Nucleus accumbens (tissue), 56 donors: ENCODE measurements at regions not wholly inside any gene's neighbourhood (a gene's known extent, or its start where the extent isn't known, plus 50 kb on each side); places are given as distances from the start of the nearest gene placed in this dataset.
"Not testable (repeated sequence)": the region's sequence is repeated elsewhere in the genome, so short reads cannot be mapped to it uniquely, and the experiment has no call there.

Source experiments
- DNase-seq, 56 donors: peaks; one replicate each; lab custom pipeline; 2025; lab: John Stamatoyannopoulos, UW

- DNase-seq = no peak
Measured at GRCh38 chr3:43818229-43818628, 127.5 kb downstream of the ABHD5 start.

DNA sequence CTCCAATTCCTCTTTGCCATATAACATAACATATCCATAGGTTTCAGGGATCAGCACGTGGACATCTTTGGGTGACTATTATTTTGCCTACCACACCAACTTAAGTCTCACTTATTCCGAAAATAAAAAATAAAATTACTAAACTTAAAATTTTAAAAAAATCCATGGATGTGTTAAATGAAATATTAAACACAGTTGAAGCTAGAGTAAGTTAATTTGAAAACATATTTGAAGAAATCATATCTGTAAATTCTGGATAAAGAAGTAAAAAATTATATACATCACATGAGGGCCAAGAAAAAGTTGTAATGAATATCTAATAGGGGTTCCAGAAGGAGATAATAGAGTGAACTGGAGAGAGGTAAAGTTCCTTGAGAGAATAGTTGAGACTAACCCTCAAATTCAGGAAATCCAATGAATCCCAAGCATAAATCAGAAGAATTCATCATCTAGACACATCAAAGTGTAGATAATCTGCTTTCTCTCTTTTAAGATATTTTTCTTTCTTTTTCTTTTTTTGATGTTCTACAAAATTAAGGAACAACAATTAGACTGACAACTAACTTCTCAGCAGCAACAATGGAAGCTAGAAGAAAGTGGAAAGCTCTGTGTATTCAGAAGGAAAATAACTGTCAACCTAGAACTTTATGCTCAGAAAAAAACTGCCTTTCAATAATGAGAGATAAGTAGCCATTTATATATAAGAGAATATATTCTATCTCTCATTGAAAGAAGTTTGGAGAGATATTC, 147.4 kb downstream of the ABHD5 start:
- DNase-seq = no peak

DNA sequence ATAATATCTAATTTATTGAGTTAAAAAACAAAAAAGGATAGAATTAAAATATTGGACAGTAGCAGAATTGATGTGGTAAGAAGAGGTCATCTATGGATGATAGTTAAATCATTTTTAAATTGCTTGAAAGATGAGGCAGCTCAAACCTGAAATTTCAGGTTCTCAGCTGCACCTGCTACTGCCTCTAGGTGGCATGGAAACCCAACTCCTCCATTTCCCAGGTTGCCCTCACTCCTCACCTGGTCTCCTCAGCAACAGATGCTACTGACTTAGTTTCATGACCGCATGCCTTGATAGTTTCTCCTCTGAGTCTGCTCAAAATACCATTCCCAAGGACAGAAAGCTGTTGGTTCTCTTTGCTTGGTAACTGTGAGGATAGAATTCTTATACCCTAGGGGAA, 148.1 kb downstream of the ABHD5 start:
- no peak for DNase-seq

GRCh38 chr3:43843386-43843785, 152.6 kb downstream of the ABHD5 start:
- no peak for DNase-seq

- DNase-seq = no peak
Measured at GRCh38 chr3:43844757-43845156, 154.0 kb downstream of the ABHD5 start.

GRCh38 chr3:43845553-43845952, 154.8 kb downstream of the ABHD5 start:
- DNase-seq = not testable (repeated sequence)

DNA sequence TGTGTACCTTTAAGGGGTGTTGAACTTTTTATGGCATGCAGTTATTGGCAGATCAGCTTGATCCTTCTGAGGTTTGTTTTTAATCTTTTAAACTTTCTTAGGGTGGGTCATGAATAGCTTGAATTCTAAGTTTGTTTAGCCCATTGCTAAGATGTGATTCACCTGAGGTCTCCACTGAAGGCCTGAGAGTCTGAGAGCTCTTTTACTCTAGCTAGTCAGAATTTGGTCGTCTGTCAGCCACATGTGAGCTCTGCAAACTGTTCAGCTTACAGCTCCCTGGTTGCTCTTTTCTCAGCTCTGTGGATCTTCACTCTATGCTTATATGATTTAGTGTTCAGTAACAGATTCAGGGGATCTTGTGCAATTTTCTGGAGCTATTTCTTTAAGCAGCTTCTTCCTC, 161.3 kb downstream of the ABHD5 start:
- no peak for DNase-seq

GRCh38 chr3:43854283-43854682, 163.5 kb downstream of the ABHD5 start:
- no peak for DNase-seq

GRCh38 chr3:43854916-43855315, 164.2 kb downstream of the ABHD5 start:
- DNase-seq = no peak

DNA sequence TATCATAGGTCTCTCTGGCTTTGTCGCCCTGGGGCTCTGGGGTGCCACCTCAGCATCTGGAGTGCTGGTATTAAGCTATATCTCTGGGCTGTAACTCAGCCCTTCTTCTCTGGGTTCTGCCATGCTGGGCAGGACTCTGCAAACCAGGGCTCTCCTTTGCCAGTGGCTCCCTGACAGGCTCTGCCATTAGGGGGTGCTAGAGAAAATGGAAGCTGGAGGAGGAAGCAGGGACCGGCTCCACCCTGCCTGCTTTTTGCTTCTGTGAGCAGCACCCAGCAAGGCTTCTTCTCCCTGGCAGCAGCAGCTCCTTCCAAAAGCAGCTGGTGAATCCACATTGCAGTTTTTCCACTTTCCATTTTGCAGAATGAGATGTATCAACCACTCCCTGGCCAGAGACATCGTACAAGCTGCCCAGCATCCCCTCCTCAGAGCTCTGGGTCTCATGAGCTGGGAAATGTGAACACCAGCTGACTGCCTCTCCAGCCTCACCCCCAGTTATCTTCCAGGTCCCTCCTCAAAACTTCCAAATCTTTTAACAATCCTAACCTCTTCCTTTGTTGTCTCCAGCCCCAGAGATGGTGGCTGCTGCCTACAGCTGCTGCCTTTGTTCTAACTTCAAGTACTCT, 165.0 kb downstream of the ABHD5 start:
- peak in 41 of 56 donors; percentile 1 to 70 (median 28) for DNase-seq

GRCh38 chr3:43856351-43856750, 165.6 kb downstream of the ABHD5 start:
- DNase-seq = no peak

DNA sequence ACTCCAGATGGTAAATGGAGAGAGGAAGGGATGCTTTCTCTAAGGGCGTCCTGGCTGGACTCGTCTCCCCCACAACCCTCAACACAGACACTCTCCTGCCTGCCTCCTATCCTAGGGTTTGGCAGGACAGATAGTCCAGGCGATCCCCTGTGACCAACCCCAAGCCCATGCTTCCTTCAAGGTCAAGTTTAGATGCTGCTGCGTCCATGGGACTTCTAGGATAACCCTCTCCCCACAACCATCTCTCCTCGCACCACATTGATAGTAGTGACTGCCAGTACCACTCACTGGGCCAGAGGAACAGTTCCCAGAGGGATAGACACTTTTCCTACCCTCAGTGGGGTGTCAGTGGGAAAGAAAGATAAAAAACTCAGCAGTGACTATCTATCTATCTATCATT, 166.0 kb downstream of the ABHD5 start:
- DNase-seq = no peak

GRCh38 chr3:43857361-43858293, 166.9 kb downstream of the ABHD5 start:
- DNase-seq = no peak

DNA sequence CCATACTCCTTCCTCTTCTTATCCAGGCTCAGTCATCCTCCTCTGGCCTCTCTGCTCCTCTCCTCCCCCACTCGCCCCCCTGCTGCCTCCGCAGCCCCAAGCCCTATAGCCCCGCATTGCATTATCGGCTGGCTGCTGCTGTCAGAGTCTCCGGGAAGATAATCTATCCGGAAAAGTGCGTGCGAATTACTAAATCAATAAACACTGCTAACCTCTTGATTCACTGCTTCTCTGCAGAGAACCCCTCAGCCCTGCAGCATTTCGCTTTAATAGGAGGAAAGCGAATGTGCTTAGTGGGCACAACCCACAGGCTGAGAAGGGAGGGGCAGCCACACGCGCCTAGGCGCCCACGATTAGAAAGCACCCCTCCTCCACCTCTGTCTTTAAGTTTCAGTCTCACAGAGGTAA, 167.6 kb downstream of the ABHD5 start:
- no peak for DNase-seq

GRCh38 chr3:43859766-43860165, 169.0 kb downstream of the ABHD5 start:
- no peak for DNase-seq

- DNase-seq = no peak
Measured at GRCh38 chr3:43861635-43862034, 170.9 kb downstream of the ABHD5 start.

DNA sequence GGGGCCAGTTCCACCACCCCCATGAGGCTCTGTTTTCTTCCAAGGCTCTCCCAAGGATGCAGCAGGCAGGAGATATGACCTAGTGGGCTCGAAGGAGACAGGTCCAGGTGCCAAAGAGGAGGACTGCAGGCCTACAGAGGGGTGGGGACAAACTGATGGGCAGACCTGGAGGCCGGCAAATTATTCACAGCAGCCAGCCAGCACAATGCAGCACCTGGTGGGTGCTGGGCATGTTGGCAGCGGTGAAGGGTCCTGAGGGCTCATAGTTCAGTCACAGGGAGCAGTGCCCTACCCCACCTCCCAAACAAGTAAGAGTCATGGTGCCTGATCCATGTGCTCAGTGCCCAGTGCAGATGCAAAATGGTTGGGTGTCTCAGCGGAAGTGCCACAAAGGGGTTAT, 171.7 kb downstream of the ABHD5 start:
- no peak for DNase-seq

DNA sequence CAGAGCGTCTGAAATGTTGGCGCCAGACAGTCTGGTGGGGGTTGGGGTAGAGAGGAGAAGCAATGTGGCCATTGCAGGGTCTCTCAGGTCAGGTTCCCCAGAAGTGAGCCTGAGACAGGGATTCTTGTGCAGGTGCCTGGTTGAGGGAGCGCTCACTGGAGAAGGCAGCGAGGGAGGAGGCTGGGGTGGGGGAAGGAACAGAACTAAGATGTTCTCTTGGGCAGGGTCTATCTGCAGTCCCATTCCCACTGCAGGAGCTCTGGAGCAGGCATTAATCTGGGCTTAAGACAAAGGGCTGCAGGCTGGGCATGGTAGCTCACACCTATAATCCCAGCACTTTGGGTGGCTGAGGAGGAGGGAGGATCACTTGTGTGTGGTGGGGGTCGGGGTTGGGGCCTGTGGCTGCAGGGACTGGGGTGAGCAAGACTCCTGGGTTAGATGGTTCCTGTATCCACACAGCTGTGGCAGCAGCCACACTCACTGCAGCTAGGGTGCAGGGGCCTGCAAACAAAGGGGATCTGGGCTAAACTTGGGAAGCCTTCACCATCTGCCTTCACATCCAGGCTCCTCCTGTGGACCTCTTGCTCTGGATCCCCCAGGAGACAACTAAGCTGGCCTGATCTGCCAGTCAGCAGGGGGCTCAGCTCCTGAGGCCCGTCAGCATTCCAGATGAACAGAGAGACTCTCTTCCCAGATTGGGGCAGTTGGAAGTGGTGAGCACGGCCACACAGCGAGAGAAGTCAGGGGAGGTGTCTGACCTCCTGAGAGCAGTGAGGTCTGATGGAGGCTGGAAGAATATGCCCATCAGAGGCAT, 172.5 kb downstream of the ABHD5 start:
- no peak for DNase-seq

GRCh38 chr3:43863966-43864933, 173.5 kb downstream of the ABHD5 start:
- no peak for DNase-seq
